ENCODE measurements at regions not wholly inside any gene's neighbourhood (a gene's known extent, or its start where the extent isn't known, plus 50 kb on each side); places are given as distances from the start of the nearest gene placed in this dataset.

- no peak for TF ChIP-seq POLR2AphosphoS5 (IDR thresholded peaks at IDR 0.05; ENCODE audit: low read depth, low read length)
- TF ChIP-seq, protein P1, sequence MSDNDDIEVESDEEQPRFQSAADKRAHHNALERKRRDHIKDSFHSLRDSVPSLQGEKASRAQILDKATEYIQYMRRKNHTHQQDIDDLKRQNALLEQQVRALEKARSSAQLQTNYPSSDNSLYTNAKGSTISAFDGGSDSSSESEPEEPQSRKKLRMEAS (IDR thresholded peaks at IDR 0.05): no peak
- no peak for TF ChIP-seq TCF7L2 (IDR thresholded peaks at IDR 0.05; ENCODE audit: borderline replicate concordance, extremely low read depth, insufficient read depth, insufficient read length)
- TF ChIP-seq RAD21 (IDR thresholded peaks at IDR 0.05; ENCODE audit: low read depth): no peak
- TF ChIP-seq POLR2A (IDR thresholded peaks at IDR 0.05; ENCODE audit: borderline replicate concordance, extremely low read depth, insufficient read depth, insufficient read length): no peak
- TF ChIP-seq, protein P2, sequence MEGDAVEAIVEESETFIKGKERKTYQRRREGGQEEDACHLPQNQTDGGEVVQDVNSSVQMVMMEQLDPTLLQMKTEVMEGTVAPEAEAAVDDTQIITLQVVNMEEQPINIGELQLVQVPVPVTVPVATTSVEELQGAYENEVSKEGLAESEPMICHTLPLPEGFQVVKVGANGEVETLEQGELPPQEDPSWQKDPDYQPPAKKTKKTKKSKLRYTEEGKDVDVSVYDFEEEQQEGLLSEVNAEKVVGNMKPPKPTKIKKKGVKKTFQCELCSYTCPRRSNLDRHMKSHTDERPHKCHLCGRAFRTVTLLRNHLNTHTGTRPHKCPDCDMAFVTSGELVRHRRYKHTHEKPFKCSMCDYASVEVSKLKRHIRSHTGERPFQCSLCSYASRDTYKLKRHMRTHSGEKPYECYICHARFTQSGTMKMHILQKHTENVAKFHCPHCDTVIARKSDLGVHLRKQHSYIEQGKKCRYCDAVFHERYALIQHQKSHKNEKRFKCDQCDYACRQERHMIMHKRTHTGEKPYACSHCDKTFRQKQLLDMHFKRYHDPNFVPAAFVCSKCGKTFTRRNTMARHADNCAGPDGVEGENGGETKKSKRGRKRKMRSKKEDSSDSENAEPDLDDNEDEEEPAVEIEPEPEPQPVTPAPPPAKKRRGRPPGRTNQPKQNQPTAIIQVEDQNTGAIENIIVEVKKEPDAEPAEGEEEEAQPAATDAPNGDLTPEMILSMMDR (IDR thresholded peaks at IDR 0.05 in 2 of 3, conservative IDR thresholded peaks at IDR 0.05 in 1 of 3; ENCODE audit: borderline replicate concordance in 1 of 3, insufficient read depth in 1 of 3, low read depth in 2 of 3, low read length in 2 of 3): no peak
- TF ChIP-seq EZH2 (IDR thresholded peaks at IDR 0.05): no peak
- TF ChIP-seq CEBPB (IDR thresholded peaks at IDR 0.05; ENCODE audit: low read depth): no peak
- TF ChIP-seq ZBTB33 (IDR thresholded peaks at IDR 0.05; ENCODE audit: extremely low read depth, insufficient replicate concordance, low read length): no peak
- no peak for TF ChIP-seq SRF (IDR thresholded peaks at IDR 0.05; ENCODE audit: low read depth)
- no TSS peak for BruUV-seq (replicated peaks)
Observed at GRCh38 chr2:23323917-23324680, 60.9 kb upstream of the KLHL29 start.

More at GRCh38 chr2:23323917-23324680, 60.9 kb upstream of the KLHL29 start:
- Histone ChIP-seq H3K27me3 (ENCODE audit: insufficient read depth, low read length) (peaks cover 80% of the 10 kb centered on the region), H3K4me3 (replicated peaks in 1 of 2; ENCODE audit: low read depth in 1 of 2, low read length in 2 of 2) (no peak overlapping the region), H3K27ac (ENCODE audit: low read depth, low read length) (no peak overlapping the region), H2AFZ (ENCODE audit: low read depth, low read length, poor library complexity, severe bottlenecking) (no peak overlapping the region), H3K79me2 (ENCODE audit: insufficient read depth, low read length) (no peaks in the 10 kb centered on the region), H3K36me3 (ENCODE audit: control insufficient read depth in 1 of 2, insufficient read depth in 2 of 2, low read length in 2 of 2) (no peaks in the 10 kb centered on the region), H3K4me2 (ENCODE audit: low read length) (no peak overlapping the region), H3K4me1 (ENCODE audit: control insufficient read depth in 1 of 2, insufficient read depth in 2 of 2, low read length in 2 of 2) (no peaks in the 10 kb centered on the region), H3K9me3 (ENCODE audit: control insufficient read depth in 1 of 2, insufficient read depth in 1 of 2, low read depth in 1 of 2, low read length in 2 of 2) (no peaks in the 10 kb centered on the region), H3K9me2 (ENCODE audit: insufficient read depth) (no peaks in the 10 kb centered on the region), H3K9ac (ENCODE audit: low read length) (no peak overlapping the region), H4K20me1 (ENCODE audit: insufficient read depth) (no peaks in the 10 kb centered on the region)
- intact Hi-C loops (cut with micrococcal nuclease): no loop called here
- ChIA-PET CTCF (no interaction called here), RAD21 (ENCODE audit: low non-redundant PET in 1 of 2, low total read pairs in 2 of 2, uncharacterized antibody in 2 of 2, unreplicated experiment in 2 of 2) (no interaction called here), POLR2A (no interaction called here)
- ATAC-seq: no peak
- DNase-seq (ENCODE audit: low read depth, low spot score): no peak
